Lower lobe of right lung (tissue), 2 donors: ENCODE measurements at regions not wholly inside any gene's neighbourhood (a gene's known extent, or its start where the extent isn't known, plus 50 kb on each side); places are given as distances from the start of the nearest gene placed in this dataset.

Experiments
- ATAC-seq, 2 donors: fragments of 200-7000 bp; cut with Tn5 transposase; one replicate each; pipeline ENCODE4 v1.9.1; 2020 to 2022; ENCODE audit warnings: mild to moderate bottlenecking in 2 of 2, moderate library complexity in 2 of 2
- DNase-seq: peaks from one replicate; pipeline ENCODE4 v3.0.0-alpha.2; 2020
- H3K27ac ChIP-seq: fragments of 200-600 bp; one replicate; pipeline ENCODE4 v1.8.0; 2022
- H3K27me3 ChIP-seq: fragments of 200-600 bp; one replicate; pipeline ENCODE4 v1.8.0; 2022; ENCODE audit warnings: low read depth
- H3K36me3 ChIP-seq: fragments of 200-600 bp; one replicate; pipeline ENCODE4 v1.8.0; 2022; ENCODE audit warnings: mild to moderate bottlenecking
- H3K4me1 ChIP-seq: fragments of 200-600 bp; one replicate; pipeline ENCODE4 v1.8.0; 2022
- H3K4me3 ChIP-seq: fragments of 200-600 bp; one replicate; pipeline ENCODE4 v1.8.0; 2022; ENCODE audit warnings: mild to moderate bottlenecking
- H3K9me3 ChIP-seq: fragments of 200-600 bp; one replicate; pipeline ENCODE4 v1.8.0; 2022
- CTCF ChIP-seq: fragments of 200-600 bp; IDR thresholded peaks from one replicate; pipeline ENCODE4 v1.8.0; 2022; ENCODE audit warnings: antibody characterized with exemption, mild to moderate bottlenecking
- intact Hi-C: fragments of 100-400 bp; cut with DNase I; formaldehyde crosslinking; loops from one replicate; pipeline ENCODE4 v1.11.0; 2022
- donor health status: DM: no; HTN: yes; CAD: no; lungs with severe emphysema.

DNA sequence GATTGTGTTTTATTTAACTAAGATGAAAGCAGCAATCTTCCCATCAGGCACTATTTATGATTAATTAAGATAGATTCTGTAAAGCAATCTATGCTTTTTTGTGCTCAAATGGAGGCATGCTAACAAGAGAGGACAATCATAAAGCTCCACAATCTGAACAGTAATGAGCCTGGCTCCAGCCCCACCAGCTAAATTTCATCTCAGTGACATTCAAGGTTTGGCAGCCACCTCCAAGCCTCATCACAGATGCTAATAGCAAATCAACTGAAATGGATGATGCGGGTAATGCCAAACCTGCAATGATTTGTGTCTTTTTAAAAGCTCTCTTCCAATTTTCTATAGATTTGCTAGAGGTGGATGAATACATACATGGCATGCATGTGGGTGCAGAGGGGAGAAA lies 456.6 kb downstream of the TDRD15 start:
- Histone ChIP-seq H3K27me3 (no peaks in the 10 kb centered on the region), H3K4me1 (no peaks in the 10 kb centered on the region), H3K27ac (no peak overlapping the region), H3K36me3 (no peaks in the 10 kb centered on the region), H3K4me3 (no peak overlapping the region), H3K9me3 (peaks cover 4% of the 10 kb centered on the region)
- TF ChIP-seq CTCF = no peak
- intact Hi-C loops = no loop called here
- no peak for ATAC-seq
- no peak for DNase-seq

- no peaks in the 10 kb centered on the region for H3K9me3 ChIP-seq
- DNase-seq (no peak), ATAC-seq (no peak)
- H3K36me3 ChIP-seq = no peaks in the 10 kb centered on the region
- no peaks in the 10 kb centered on the region for H3K4me1 ChIP-seq
- H3K27me3 ChIP-seq = no peaks in the 10 kb centered on the region
- intact Hi-C loops = no loop called here
- no peak for TF ChIP-seq CTCF
- H3K4me3 ChIP-seq = no peak overlapping the region
- H3K27ac ChIP-seq = no peak overlapping the region
These were observed 462.1 kb downstream of the TDRD15 start for GRCh38 chr2:21585881-21586280.

DNA sequence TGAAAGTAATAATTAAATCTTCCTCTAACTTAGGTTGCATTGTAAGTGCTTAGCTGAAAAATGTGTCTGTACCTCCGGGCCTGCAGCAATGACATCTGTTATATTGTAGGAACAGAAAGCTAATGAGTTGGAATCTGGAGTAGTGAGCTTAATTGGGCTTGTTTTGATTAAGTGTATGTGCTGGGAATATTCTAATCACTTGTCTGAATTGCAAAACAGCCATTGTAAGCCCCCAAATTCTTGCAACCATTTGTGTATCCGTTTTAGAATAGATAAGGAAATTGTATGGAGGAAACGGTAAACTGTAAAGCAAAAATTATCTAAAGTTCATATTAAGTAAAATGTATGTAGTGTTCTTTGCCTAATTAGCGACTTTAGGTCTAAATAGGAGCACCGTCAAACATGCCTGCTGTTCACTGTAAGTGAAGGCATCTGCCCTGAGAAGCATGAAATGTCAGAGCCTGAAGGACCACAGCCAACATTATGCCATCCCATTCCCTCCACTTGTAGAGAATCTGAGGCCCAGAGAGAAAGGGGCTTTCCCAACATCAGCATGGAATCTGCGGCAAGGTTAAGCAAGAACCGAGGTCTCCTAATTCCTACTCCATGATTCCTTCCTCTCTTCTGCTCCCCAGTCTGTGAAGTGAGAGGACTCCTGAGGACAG lies 466.4 kb downstream of the TDRD15 start:
- intact Hi-C loops = no loop called here
- H3K36me3 ChIP-seq = no peaks in the 10 kb centered on the region
- DNase-seq = no peak
- TF ChIP-seq CTCF = no peak
- no peaks in the 10 kb centered on the region for H3K27me3 ChIP-seq
- no peaks in the 10 kb centered on the region for H3K4me1 ChIP-seq
- ATAC-seq = no peak
- H3K4me3 ChIP-seq = no peak overlapping the region
- no peak overlapping the region for H3K27ac ChIP-seq
- no peaks in the 10 kb centered on the region for H3K9me3 ChIP-seq

DNA sequence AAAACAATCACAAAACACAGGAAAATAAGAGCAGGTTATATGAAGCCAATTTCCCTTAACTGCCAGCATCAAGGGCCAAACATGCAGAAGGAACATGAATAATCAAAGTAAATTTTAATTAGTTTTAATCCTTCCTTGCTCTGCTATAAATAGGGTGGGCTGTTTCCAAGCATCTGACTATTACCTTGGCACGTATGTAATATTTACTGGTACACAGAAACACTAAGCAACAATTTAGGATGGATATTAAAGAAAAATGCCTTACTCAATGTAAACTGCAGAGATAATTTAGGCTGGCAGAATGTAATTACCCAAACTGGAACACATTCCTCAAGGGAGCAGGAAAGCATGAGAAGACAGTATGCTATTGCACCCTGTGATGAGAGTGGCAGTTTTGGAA lies 468.2 kb downstream of the TDRD15 start:
- H3K9me3 ChIP-seq = no peaks in the 10 kb centered on the region
- intact Hi-C loops = no loop called here
- no peak overlapping the region for H3K4me3 ChIP-seq
- H3K36me3 ChIP-seq = no peaks in the 10 kb centered on the region
- no peak overlapping the region for H3K27ac ChIP-seq
- TF ChIP-seq CTCF = no peak
- DNase-seq (no peak), ATAC-seq (no peak)
- no peaks in the 10 kb centered on the region for H3K27me3 ChIP-seq
- H3K4me1 ChIP-seq = no peaks in the 10 kb centered on the region

GRCh38 chr2:21599417-21599816 lies 475.6 kb downstream of the TDRD15 start:
- peak; percentile 26 to 78 for ATAC-seq
- no peak for DNase-seq

More at GRCh38 chr2:21599417-21599816, 475.6 kb downstream of the TDRD15 start:
- Histone ChIP-seq H3K4me1 (no peaks in the 10 kb centered on the region), H3K4me3 (no peak overlapping the region), H3K9me3 (no peaks in the 10 kb centered on the region), H3K36me3 (no peaks in the 10 kb centered on the region), H3K27ac (no peak overlapping the region), H3K27me3 (no peaks in the 10 kb centered on the region)
- intact Hi-C loops = no loop called here
- no peak for TF ChIP-seq CTCF
